Thyroid gland (tissue), 4 donors: ENCODE measurements at regions not wholly inside any gene's neighbourhood (a gene's known extent, or its start where the extent isn't known, plus 50 kb on each side); places are given as distances from the start of the nearest gene placed in this dataset.

ENCODE experiments used
- CTCF ChIP-seq, 6 experiments: fragments of 200-600 bp in 3 of 6; fragments of 450-650 bp in 3 of 6; sonication (generic) in 3 of 6; IDR thresholded peaks; one replicate each; pipeline ENCODE4 v1.5.1; 2016 to 2019; ENCODE audit warnings: antibody characterized with exemption in 6 of 6, mild to moderate bottlenecking in 2 of 6, inconsistent platforms in 1 of 6, moderate library complexity in 1 of 6
- POLR2A ChIP-seq, 2 donors: fragments of 450-650 bp; IDR thresholded peaks; one replicate each; pipeline ENCODE4 v1.6.1; 2017; ENCODE audit warnings: antibody characterized with exemption in 2 of 2, mild to moderate bottlenecking in 2 of 2, moderate library complexity in 1 of 2

DNA sequence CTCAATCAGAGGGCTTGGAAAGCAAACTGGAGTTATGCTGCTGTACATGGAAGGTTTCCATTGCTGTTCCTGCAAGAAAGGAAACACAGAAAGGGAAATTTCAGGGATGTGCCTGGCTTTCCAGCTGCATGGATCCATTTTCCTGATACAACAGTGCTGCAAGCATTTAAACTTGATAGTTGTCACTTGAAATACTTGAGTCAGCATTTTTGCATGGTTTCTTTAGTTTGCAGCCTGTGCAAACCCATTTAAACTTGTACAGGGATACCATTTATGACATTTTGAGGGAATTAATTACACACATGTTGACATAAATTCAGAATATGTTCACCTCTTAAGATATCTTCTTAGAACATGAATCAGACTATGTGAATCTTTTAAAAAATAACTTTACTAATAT is 131.1 kb upstream of the RASGEF1B start:
- no peak for TF ChIP-seq CTCF (IDR thresholded peaks at IDR 0.05)
- no peak for TF ChIP-seq POLR2A (IDR thresholded peaks at IDR 0.05)
